Common myeloid progenitor, CD34-positive (primary cell): ENCODE measurements at regions not wholly inside any gene's neighbourhood (a gene's known extent, or its start where the extent isn't known, plus 50 kb on each side); places are given as distances from the start of the nearest gene placed in this dataset.

ENCODE experiments used
- CTCF ChIA-PET: fragments of 350-600 bp; sonication (Branson Sonifier 250); formaldehyde crosslinking; loops from one replicate; lab custom pipeline; 2021; ENCODE audit warnings: antibody characterized with exemption; lab: Charles Lee
- POLR2A ChIA-PET: fragments of 350-600 bp; sonication (Branson Sonifier 250); formaldehyde crosslinking; loops from one replicate; lab custom pipeline; 2021; ENCODE audit warnings: antibody characterized with exemption; lab: Charles Lee
- DNase-seq, 3 donors: peaks; one replicate each; pipeline versions ENCODE4 v3.0.0 to v3.0.0-alpha.2; 2013
- H3K27ac ChIP-seq, 2 experiments: 1 replicate in 1 of 2; 2 replicates in 1 of 2; pipeline ENCODE4 v1.7.0; 2013; ENCODE audit warnings: inconsistent platforms in 2 of 2, low read length in 2 of 2, mild to moderate bottlenecking in 2 of 2, low read depth in 1 of 2, moderate library complexity in 1 of 2; ENCODE audit not compliant: severe bottlenecking in 2 of 2, insufficient read depth in 1 of 2, poor library complexity in 1 of 2
- H3K27me3 ChIP-seq, 5 experiments: replicated peaks in 2 of 5; 1 replicate in 3 of 5; 2 replicates in 2 of 5; pipeline versions ENCODE4 v1.6.1 to v1.7.0; 2013; ENCODE audit warnings: low read length in 4 of 5, mild to moderate bottlenecking in 2 of 5, moderate library complexity in 2 of 5, inconsistent platforms in 1 of 5; ENCODE audit not compliant: insufficient read depth in 5 of 5, control insufficient read depth in 4 of 5
- H3K36me3 ChIP-seq, 4 experiments: 1 replicate in 2 of 4; 2 replicates in 2 of 4; pipeline versions ENCODE4 v1.6.1 to v1.7.0; 2013; ENCODE audit warnings: low read length in 3 of 4, control low read depth in 1 of 4, mild to moderate bottlenecking in 1 of 4; ENCODE audit not compliant: control insufficient read depth in 4 of 4, insufficient read depth in 4 of 4
- H3K4me1 ChIP-seq, 4 experiments: 1 replicate in 3 of 4; 2 replicates in 1 of 4; pipeline versions ENCODE4 v1.6.1 to v1.7.1; 2013; ENCODE audit warnings: low read length in 3 of 4, mild to moderate bottlenecking in 3 of 4, control low read depth in 1 of 4, inconsistent platforms in 1 of 4, moderate library complexity in 1 of 4; ENCODE audit not compliant: control insufficient read depth in 4 of 4, insufficient read depth in 4 of 4; ENCODE audit errors: control extremely low read depth in 1 of 4
- H3K4me3 ChIP-seq, 7 experiments: 1 replicate in 4 of 7; 2 replicates in 3 of 7; pipeline versions ENCODE4 v1.5.1 to v1.7.0; 2013; ENCODE audit warnings: mild to moderate bottlenecking in 7 of 7, low read length in 6 of 7, moderate library complexity in 6 of 7, inconsistent platforms in 2 of 7, low read depth in 2 of 7, control low read depth in 1 of 7; ENCODE audit not compliant: insufficient read depth in 4 of 7, control insufficient read depth in 1 of 7; ENCODE audit errors: extremely low read depth in 1 of 7
- H3K9me3 ChIP-seq, 5 experiments: 1 replicate in 4 of 5; 2 replicates in 1 of 5; pipeline versions ENCODE4 v1.6.1 to v1.7.1; 2013; ENCODE audit warnings: low read length in 4 of 5, mild to moderate bottlenecking in 2 of 5, inconsistent platforms in 1 of 5, low read depth in 1 of 5, moderate library complexity in 1 of 5; ENCODE audit not compliant: control insufficient read depth in 4 of 5, insufficient read depth in 2 of 5; ENCODE audit errors: control extremely low read depth in 1 of 5
- WGBS: methylation state at CpG from one replicate; pipeline ENCODE4 v1.1.5; 2013; ENCODE audit not compliant: insufficient coverage; 5-methylcytosine and 5-hydroxymethylcytosine counted together

DNA sequence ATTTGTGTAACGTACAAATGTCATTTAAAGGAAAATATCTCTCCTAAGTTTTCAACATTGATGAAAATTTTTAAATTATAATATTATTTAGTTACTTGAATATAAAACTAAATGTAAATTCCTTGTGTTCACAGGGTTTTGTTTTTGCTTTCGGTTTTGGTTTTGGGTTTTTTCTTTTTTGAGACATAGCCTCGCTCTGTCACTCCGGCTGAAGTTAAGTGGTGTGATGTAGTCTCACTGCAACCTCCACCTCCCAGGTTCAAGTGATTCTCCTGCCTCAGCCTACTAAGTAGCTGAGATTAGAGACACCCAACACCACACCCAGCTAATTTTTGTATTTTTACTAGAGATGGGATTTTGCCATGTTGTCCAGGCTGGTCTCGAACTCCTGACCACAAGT lies 79.3 kb upstream of the TCF12 start:
- Histone ChIP-seq H3K9me3 (peaks cover 0 to 4% (median 0%) of the 10 kb centered on the region in 5 experiments), H3K4me1 (peaks cover 0 to 3% (median under 1%) of the 10 kb centered on the region in 4 experiments), H3K36me3 (no peaks in the 10 kb centered on the region), H3K27me3 (no peaks in the 10 kb centered on the region), H3K27ac (no peak overlapping the region), H3K4me3 (no peak overlapping the region)
- ChIA-PET CTCF (no interaction called here), POLR2A (no interaction called here)
- WGBS: no CpG with 5 or more reads among the region's 5 CpGs
- peak in 2 of 3 donors; percentile 32 to 45 for DNase-seq

DNA sequence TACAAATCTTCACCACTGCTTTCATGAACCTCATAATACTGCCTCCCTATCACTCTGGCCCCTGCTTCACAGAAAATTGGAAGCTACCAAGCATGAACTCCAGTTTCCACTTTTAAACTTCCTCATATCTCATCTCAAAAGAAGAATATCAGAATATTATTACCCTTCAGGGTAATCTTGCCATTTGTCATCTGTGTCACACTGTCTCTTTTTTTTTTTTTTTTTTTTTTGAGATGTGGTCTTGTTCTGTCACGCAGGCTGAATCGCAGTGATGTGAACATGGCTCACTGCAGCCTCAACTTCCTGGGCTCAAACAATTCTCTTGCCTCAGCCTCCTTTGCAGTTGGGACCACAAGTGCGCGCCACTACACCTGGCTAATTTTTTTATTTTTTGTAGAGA lies 80.4 kb upstream of the TCF12 start:
- H3K27ac ChIP-seq: no peak overlapping the region
- H3K27me3 ChIP-seq: no peaks in the 10 kb centered on the region
- 100% methylated on average over 2 of the region's 4 CpGs for WGBS
- H3K36me3 ChIP-seq: no peaks in the 10 kb centered on the region
- peaks cover 0 to 3% (median under 1%) of the 10 kb centered on the region in 4 experiments for H3K4me1 ChIP-seq
- ChIA-PET CTCF (no interaction called here), POLR2A (no interaction called here)
- peaks cover 0 to 4% (median 0%) of the 10 kb centered on the region in 5 experiments for H3K9me3 ChIP-seq
- DNase-seq: no peak
- no peak overlapping the region for H3K4me3 ChIP-seq

DNA sequence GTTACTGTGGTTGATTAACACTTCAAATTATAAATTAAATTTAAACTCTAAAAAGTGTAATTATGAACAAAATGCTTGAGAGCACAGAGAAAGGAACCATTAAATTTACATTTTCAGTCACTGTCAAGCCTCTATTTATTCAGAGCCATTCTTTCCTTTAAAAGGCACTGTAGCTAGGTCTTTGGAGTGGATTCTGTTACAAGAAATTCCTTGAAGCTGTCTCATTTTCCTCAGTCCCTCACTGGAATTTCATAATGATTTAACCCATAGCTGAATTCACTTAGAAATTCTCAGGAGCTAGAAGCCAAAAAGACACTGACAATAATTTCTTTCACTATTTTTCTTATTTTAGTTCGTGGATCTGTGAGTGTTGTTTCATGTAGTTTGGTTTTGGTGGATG lies 81.2 kb upstream of the TCF12 start:
- Histone ChIP-seq H3K27me3 (no peaks in the 10 kb centered on the region), H3K36me3 (no peaks in the 10 kb centered on the region), H3K4me3 (no peak overlapping the region), H3K27ac (no peak overlapping the region), H3K4me1 (peaks cover 0 to 3% (median under 1%) of the 10 kb centered on the region in 4 experiments), H3K9me3 (peaks cover 0 to 4% (median 0%) of the 10 kb centered on the region in 5 experiments)
- ChIA-PET POLR2A (no interaction called here), CTCF (no interaction called here)
- DNase-seq: no peak
- WGBS: no CpG with 5 or more reads among the region's 1 CpG

DNA sequence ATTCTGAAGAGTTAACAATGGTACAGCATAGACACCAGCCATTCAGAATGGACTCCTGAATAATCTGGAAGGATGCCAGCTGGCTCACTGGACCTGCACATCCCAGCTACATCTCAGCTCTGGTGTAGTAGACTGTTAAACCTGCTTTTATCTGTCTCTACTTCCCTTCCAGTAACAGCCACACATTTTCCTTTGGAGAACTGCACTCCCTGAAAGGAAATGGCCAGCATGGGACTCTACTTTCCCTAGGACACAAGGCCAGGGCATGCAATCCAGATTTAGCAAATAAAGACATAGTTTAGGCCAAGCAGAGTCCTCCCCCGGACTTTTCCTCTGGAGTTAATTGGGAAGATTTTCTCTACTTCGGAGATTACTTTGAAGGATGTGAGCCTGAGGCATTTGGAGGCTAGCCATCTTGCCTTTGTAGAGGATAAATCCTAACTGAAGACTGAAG lies 82.7 kb upstream of the TCF12 start:
- Histone ChIP-seq H3K36me3 (no peaks in the 10 kb centered on the region), H3K4me1 (peaks cover 0 to 3% (median under 1%) of the 10 kb centered on the region in 4 experiments), H3K27me3 (no peaks in the 10 kb centered on the region), H3K9me3 (no peaks in the 10 kb centered on the region), H3K4me3 (no peak overlapping the region), H3K27ac (no peak overlapping the region)
- 100% methylated on average over 2 of the region's 2 CpGs for WGBS
- POLR2A ChIA-PET: no interaction called here
- no peak for DNase-seq
- CTCF ChIA-PET: no interaction called here

DNA sequence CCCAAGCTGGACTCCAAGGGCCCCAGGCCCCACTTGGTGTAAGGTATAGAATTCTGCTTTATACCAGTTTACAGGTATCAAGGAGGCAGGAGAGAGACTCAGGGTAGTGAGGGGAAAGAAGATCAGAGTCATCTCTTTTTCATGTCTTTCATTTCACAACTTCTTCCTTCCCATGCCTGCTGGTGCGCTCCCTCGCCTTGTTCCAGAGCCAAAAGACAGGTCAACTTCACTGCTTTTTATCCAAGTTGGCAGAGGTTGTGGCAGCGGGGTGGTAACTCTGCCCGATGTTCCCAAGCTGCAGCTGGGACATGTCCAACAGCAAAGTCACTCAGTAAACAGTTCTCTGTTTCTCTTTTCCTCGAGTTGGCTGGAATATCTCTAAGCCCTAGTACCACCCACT lies 86.3 kb upstream of the TCF12 start:
- no peaks in the 10 kb centered on the region for H3K27me3 ChIP-seq

DNA sequence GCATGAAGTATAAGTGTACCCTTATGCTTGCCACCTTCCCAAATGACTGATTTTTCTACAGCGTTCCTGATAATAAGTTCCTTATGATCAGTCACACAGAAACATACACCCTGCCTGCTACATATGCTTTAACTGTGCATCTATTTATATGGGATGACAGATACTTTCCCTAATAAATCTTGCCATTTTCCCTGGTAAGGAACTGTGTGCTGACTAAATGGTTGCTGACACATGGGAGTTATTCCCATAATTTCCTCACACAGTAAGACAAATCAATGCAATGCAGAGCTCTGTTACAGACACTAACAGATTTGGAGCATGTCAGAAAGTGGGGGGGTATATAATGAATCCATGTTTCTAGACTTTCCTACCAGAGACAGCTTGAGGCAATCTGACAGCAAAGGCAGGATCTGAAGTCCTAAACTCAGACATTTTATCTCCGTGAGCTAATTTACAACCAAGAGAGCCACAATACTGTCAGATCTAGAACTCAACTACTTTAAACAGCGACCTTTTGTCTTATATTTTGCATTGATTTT lies 86.9 kb upstream of the TCF12 start:
- WGBS: no CpG with 5 or more reads among the region's 3 CpGs
- CTCF ChIA-PET: interaction anchor here (1.9 kb wide), 1 partner anchor 9 kb away, joined by 4 read pairs; no protein-coding TSS in a partner anchor

More for the DNA sequence above, 86.3 kb upstream of the TCF12 start:
- Histone ChIP-seq H3K36me3 (no peaks in the 10 kb centered on the region), H3K4me1 (peaks cover 0 to 3% (median 0%) of the 10 kb centered on the region in 4 experiments), H3K27ac (no peak overlapping the region), H3K4me3 (no peak overlapping the region), H3K9me3 (no peaks in the 10 kb centered on the region)
- WGBS: 95% methylated on average over 4 of the region's 5 CpGs
- ChIA-PET CTCF (interaction anchor here (0.6 to 1.9 kb wide), 2 partner anchors 10 to 34 kb away, joined by 3 to 4 read pairs; no protein-coding TSS in a partner anchor), POLR2A (no interaction called here)
- no peak for DNase-seq

DNA sequence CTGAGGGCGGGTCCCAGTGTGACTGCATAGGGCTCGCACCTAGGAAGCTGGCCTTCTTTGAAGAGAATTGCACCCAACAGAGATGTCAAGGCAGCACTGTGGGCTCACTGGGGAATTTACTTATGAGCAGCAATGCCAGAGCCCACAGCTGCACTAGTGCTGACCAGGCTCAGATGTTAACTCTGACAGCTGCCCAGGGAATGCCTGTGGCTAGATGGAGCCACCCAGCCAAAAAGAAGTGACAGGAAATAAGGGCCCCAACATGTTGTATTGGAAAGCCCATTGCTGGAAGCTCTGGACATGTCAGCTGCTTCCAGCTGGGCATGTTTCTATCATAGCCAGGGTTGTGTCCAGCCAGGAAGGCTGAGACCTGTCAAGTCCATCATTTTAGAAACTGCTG lies 90.9 kb upstream of the ZNF280D start:
- Histone ChIP-seq H3K27me3 (no peaks in the 10 kb centered on the region), H3K36me3 (no peaks in the 10 kb centered on the region), H3K4me3 (no peak overlapping the region), H3K9me3 (no peaks in the 10 kb centered on the region), H3K27ac (no peak overlapping the region), H3K4me1 (no peaks in the 10 kb centered on the region)
- 100% methylated on average over 2 of the region's 2 CpGs for WGBS
- ChIA-PET POLR2A (no interaction called here), CTCF (interaction anchor here (1.5 kb wide), 2 partner anchors 25 to 483 kb away, joined by 4 to 7 read pairs; no protein-coding TSS in a partner anchor)
- no peak for DNase-seq

More for the DNA sequence above, 86.9 kb upstream of the TCF12 start:
- H3K36me3 ChIP-seq: no peaks in the 10 kb centered on the region
- H3K9me3 ChIP-seq: no peaks in the 10 kb centered on the region
- H3K4me1 ChIP-seq: peaks cover 0 to 3% (median 0%) of the 10 kb centered on the region in 4 experiments
- H3K4me3 ChIP-seq: no peak overlapping the region
- POLR2A ChIA-PET: no interaction called here
- no peak for DNase-seq
- H3K27me3 ChIP-seq: no peaks in the 10 kb centered on the region
- H3K27ac ChIP-seq: no peak overlapping the region
